T-helper 17 cell (primary cell): ENCODE measurements at regions not wholly inside any gene's neighbourhood (a gene's known extent, or its start where the extent isn't known, plus 50 kb on each side); places are given as distances from the start of the nearest gene placed in this dataset.
A peak's percentile ranks its signal among the peaks of the same experiment; 100 is the strongest.
"Not testable (repeated sequence)": the region's sequence is repeated elsewhere in the genome, so short reads cannot be mapped to it uniquely, and the experiment has no call there.

ENCODE experiments used
- ATAC-seq: fragments of 150-1000 bp; cut with Tn5 transposase; 2 replicates; pipeline ENCODE4 v1.10.0; 2021; ENCODE audit warnings: mild to moderate bottlenecking, moderate library complexity
- DNase-seq, 3 donors: peaks; one replicate each; pipeline versions ENCODE4 v3.0.0 to v3.0.0-alpha.2; 2020 to 2021
- H3K9me3 ChIP-seq: one replicate; pipeline ENCODE4 v1.7.0; 2013; ENCODE audit warnings: low read length, mild to moderate bottlenecking; ENCODE audit not compliant: control insufficient read depth, poor library complexity, severe bottlenecking
- H3K27ac Mint-ChIP-seq: one replicate; pipeline ENCODE4 v1.8.0; 2022; ENCODE audit warnings: mild to moderate bottlenecking, moderate library complexity, mixed read lengths
- H3K27me3 Mint-ChIP-seq: one replicate; pipeline ENCODE4 v1.8.0; 2022; ENCODE audit warnings: mixed read lengths
- H3K36me3 Mint-ChIP-seq: one replicate; pipeline ENCODE4 v1.8.0; 2022; ENCODE audit warnings: low read depth, mixed read lengths
- H3K4me1 Mint-ChIP-seq: one replicate; pipeline ENCODE4 v1.8.0; 2022; ENCODE audit warnings: mild to moderate bottlenecking, mixed read lengths
- H3K4me3 Mint-ChIP-seq: one replicate; pipeline ENCODE4 v1.8.0; 2022; ENCODE audit warnings: mild to moderate bottlenecking, moderate library complexity, mixed read lengths

DNA sequence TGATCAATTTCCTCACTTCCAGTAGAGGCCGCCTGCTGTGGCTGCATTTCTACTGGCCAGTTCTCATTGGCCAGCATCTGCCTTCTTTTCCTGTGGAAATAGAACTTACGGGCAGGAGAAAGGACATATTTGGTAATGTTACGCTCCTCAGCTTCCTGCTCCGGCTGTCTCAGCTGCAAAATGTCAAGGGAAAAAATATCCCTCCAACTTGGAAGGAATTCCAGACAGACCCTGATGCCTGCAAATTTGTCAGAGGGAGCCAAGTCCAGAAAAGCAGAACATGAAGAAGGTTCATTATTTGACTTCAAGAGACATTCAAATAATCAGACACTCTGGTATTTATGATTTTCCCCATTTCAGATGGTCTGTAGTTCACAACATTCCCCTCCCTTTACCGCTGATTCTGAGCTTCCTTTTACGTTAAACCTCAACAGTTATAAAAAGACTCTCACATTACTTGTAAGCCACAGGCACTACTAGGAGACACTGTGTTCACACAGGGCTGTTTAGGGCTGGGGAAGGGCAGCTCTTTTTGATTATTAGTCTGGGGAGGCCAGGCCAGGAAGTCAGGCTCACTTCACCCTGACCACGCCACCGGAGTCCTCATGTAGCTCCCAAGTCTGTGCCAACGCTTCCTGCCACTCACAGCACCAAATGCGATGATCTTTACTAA is 179.6 kb upstream of the CCN2 start:
- Mint-ChIP-seq H3K4me1 (no peaks in the 10 kb centered on the region), H3K4me3 (no peak overlapping the region), H3K27ac (no peak overlapping the region), H3K36me3 (no peaks in the 10 kb centered on the region), H3K27me3 (peaks cover 13% of the 10 kb centered on the region)
- ATAC-seq: no peak
- no peak for DNase-seq
- H3K9me3 ChIP-seq: no peaks in the 10 kb centered on the region

DNA sequence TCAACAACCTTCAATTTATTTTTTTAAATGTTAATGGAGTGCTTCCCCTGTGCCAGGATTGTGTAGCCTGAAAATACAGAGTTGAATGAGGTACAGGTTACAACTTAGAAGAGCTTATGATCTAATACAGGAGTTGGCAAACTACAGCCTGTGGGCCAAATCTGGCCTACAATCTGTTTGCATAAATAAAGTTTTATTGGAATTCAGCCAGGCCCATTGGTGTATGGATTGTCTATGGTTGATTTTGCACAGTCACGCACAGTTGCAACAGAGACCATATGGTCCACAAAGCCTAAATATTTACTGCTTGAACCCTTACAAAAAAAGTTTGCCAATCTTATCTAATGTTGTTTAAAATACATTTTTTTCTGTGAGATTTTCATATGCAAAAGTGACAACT is 177.3 kb upstream of the CCN2 start:
- Mint-ChIP-seq H3K36me3 (no peaks in the 10 kb centered on the region), H3K27me3 (peaks cover 17% of the 10 kb centered on the region), H3K27ac (no peak overlapping the region), H3K4me1 (no peaks in the 10 kb centered on the region), H3K4me3 (no peak overlapping the region)
- no peak for ATAC-seq
- DNase-seq: no peak
- H3K9me3 ChIP-seq: no peaks in the 10 kb centered on the region

DNA sequence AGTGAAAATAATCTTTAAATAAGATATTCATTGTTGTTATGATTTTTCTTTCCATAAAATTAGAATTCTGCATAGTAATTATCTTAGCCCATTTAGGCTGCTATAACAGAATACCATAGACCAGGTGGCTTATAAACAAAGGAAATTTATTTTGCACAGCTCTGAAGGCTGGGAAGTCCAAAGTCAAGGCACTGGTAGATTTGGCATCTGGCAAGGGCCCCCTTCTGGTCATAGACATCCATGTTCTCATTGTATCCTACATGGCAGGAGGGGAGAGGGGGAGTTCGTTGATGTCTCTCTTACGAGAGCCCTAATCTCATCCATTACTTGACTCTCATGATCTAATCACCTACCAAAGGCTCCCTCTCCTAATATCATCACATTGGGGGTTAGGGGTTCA is 175.0 kb upstream of the CCN2 start:
- no peaks in the 10 kb centered on the region for H3K9me3 ChIP-seq
- Mint-ChIP-seq H3K4me1 (no peaks in the 10 kb centered on the region), H3K36me3 (no peaks in the 10 kb centered on the region), H3K27ac (no peak overlapping the region), H3K27me3 (peaks cover 9% of the 10 kb centered on the region), H3K4me3 (no peak overlapping the region)
- no peak for ATAC-seq
- no peak for DNase-seq

DNA sequence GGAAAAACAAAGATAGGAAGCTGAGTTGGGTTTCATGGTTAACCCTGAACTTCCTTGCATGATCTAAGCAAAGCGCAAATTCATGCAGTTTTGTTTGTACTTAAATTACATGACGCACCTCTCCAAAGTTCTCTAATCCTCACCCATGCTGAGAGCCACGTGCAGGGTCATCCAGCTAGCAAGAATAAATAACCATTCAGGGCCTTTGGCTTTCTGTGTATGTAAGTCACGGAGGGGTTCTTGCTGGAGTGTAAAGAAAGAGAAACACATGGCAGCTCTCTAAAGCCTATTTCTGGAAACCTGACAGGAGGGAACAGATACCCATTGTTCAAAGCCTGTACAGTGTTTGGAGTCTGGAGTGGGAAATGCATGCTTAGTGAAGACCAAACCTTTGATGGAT is 171.7 kb upstream of the CCN2 start:
- no peak for DNase-seq
- H3K4me1 Mint-ChIP-seq: no peaks in the 10 kb centered on the region
- ATAC-seq: no peak
- no peak overlapping the region for H3K27ac Mint-ChIP-seq
- H3K36me3 Mint-ChIP-seq: no peaks in the 10 kb centered on the region
- H3K9me3 ChIP-seq: no peaks in the 10 kb centered on the region
- H3K27me3 Mint-ChIP-seq: peaks cover 26% of the 10 kb centered on the region
- H3K4me3 Mint-ChIP-seq: no peak overlapping the region

DNA sequence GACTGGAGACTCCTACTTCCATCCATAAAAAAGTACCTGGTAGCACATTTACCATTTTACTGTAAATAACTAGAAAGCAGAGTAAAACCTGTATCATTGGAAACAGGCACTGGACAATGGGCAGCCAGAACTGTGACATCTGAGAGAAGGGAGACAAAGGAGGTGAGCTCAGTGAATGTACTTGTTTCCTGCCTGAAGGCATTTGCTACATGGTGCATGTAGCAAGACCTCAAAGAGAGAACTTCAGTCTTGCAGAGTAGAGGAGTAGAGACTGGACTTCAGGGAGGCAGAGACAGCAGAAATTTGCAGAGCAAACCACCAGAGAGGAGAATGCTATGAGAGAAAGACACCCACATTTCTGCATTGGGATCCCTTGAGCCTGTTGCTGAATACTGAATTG is 171.0 kb upstream of the CCN2 start:
- Mint-ChIP-seq H3K27me3 (peaks cover 31% of the 10 kb centered on the region), H3K4me3 (no peak overlapping the region), H3K36me3 (no peaks in the 10 kb centered on the region), H3K4me1 (no peaks in the 10 kb centered on the region), H3K27ac (no peak overlapping the region)
- DNase-seq: no peak
- ATAC-seq: no peak
- no peaks in the 10 kb centered on the region for H3K9me3 ChIP-seq

DNA sequence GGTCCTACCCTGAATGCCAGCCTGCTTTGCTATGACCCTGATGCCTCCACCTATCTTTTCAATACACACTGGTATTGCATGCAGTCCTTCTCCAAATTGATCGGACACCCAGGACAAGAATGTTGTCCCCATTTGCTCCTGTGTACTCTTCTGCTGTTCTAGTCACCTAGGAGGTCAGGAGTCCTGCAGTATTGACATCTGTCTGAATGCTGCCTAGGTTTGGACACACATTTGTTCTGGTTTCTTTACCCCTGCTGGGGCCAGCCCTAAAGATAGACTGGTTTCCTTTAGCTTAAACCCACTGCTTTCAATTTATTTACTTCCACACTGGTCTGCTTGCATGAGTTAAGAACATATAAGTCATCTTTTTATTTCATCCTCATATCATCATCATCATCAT is 167.0 kb upstream of the CCN2 start:
- ATAC-seq: no peak
- Mint-ChIP-seq H3K27me3 (peaks cover 35% of the 10 kb centered on the region), H3K27ac (no peak overlapping the region), H3K36me3 (no peaks in the 10 kb centered on the region), H3K4me3 (no peak overlapping the region), H3K4me1 (no peaks in the 10 kb centered on the region)
- no peak for DNase-seq
- H3K9me3 ChIP-seq: no peaks in the 10 kb centered on the region

DNA sequence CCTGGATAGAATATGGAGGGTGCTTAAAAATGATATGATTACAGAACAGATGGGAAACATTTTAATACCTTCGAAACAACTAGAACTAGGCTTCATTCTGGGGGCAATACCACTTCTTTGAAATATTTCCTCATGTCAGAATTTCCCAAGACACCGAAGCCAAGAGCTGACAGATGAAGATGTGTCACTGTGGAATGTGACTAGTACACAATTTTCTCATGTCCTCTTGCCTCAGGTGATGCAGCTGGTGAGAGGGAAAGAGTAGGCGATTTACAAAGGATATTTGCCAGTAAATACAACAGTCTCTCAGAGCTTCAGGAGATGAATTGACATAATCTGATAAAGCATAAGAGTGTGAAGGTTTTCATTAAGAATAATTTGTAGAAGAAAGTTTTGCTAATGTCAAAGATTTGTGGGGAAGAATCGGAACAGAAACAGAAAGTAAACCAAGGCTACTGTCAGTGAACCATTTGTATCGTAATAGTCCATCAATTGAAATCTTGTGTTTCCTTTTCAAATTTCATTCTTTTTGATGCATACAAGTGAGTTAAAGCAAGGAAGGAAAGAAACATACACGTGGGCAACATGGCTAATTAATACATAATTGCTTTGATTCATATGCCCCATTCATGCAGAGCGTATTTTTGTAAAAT is 164.7 kb upstream of the CCN2 start:
- no peak for DNase-seq
- no peak for ATAC-seq
- H3K27ac Mint-ChIP-seq: no peak overlapping the region
- H3K27me3 Mint-ChIP-seq: peaks cover 30% of the 10 kb centered on the region
- no peaks in the 10 kb centered on the region for H3K4me1 Mint-ChIP-seq
- H3K36me3 Mint-ChIP-seq: no peaks in the 10 kb centered on the region
- peak overlapping the region; percentile 4 for H3K4me3 Mint-ChIP-seq
- no peaks in the 10 kb centered on the region for H3K9me3 ChIP-seq

DNA sequence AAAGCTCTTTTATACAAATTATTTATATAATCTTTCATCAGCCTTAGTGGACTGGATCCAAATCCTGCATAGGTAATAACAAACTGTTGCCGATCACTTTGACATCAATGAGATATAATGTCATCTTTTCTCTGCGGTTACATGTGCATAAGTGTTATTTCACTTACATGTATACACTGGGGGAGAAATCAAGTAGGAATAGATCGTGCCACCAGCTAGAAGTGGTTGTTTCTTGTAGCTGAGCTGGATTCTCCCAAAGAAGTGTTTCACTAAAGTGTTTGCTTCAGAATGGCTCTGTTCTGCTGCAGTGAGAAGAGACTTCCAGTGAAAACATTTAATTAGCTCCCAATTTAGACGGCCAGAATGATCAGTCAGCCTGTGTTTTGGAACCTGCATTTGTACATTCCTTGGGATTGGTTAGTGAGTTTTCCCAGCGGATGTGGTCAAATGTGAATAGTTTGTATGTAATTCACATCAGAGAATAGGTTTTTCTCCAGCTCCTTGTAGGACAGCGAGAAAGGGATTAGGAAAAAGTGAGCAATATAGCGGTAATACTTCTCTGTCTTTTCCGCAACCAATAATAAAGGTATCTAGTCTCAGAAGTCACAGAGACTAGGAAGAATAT is 163.1 kb upstream of the CCN2 start:
- ATAC-seq (no peak), DNase-seq (no peak)
- H3K4me1 Mint-ChIP-seq: no peaks in the 10 kb centered on the region
- no peaks in the 10 kb centered on the region for H3K9me3 ChIP-seq
- H3K27me3 Mint-ChIP-seq: peaks cover 26% of the 10 kb centered on the region
- H3K36me3 Mint-ChIP-seq: no peaks in the 10 kb centered on the region
- H3K27ac Mint-ChIP-seq: no peak overlapping the region
- no peak overlapping the region for H3K4me3 Mint-ChIP-seq

DNA sequence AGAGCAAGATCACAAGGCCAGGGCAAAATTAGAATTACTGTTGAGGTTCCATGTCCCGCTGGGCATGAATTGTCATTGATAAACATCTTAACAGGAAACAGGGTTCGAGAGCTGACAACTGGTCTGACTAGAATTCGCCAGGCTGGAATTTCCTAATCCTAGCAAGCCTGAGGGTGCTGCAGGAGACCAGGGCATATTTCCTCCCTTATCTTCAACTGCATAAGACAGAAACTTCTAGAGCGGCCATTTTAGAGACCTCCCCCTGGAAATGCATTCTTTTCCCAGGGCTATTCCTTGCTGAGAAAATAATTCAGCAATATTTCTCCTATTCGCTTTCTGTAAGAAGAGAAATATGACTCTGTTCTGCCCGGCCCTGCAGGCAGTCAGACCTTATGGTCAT is 158.6 kb upstream of the CCN2 start:
- H3K9me3 ChIP-seq, H3K4me3 Mint-ChIP-seq, H3K36me3 Mint-ChIP-seq, H3K27ac Mint-ChIP-seq, DNase-seq, H3K27me3 Mint-ChIP-seq, ATAC-seq, H3K4me1 Mint-ChIP-seq: not testable (repeated sequence)

DNA sequence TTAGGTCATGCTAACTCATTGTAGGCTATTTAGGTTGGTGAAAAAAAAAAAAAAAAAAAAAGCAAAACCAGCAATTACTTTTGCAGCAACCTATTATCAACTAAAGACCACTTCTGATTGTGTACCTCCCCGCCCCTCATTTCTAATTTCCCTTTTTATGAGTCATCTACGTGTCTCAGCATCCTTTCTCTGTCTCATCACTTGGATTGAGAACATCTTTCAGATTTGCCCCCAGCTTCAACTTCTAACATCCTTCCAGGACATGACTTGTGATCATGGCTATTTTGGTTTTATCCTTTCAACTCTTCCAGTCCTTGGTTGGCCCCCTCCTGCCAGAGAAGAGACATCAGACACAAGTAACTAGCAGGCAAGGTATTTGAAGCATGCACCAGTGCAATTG is 156.7 kb upstream of the CCN2 start:
- Mint-ChIP-seq H3K27ac (no peak overlapping the region), H3K4me1 (no peaks in the 10 kb centered on the region)
- ATAC-seq: no peak

DNA sequence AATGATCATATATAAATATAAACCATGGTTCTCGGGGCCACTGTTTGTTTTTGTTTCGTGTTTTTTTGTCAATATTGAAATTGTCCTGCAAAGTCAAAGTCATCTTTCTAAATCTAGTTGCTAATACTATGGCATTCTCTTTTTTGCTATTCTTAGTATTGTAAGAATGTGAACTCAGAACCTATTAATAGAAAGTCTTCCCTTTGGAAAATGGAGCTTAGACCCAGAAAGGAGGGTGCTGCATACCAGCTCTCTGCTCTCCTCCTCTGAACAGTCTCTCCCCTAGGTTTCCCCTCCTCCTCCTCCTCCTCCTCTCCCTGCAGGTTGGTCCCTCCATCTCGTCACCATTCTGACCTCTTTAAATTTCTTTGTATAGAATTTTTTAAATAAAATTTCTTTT is 150.4 kb upstream of the CCN2 start:
- no peaks in the 10 kb centered on the region for H3K9me3 ChIP-seq
- Mint-ChIP-seq H3K27me3 (no peaks in the 10 kb centered on the region), H3K4me1 (no peaks in the 10 kb centered on the region), H3K36me3 (no peaks in the 10 kb centered on the region), H3K27ac (no peak overlapping the region), H3K4me3 (no peak overlapping the region)
- ATAC-seq (no peak), DNase-seq (no peak)

More for the DNA sequence above, 156.7 kb upstream of the CCN2 start:
- Mint-ChIP-seq H3K27me3 (no peaks in the 10 kb centered on the region), H3K36me3 (no peaks in the 10 kb centered on the region), H3K4me3 (no peak overlapping the region)
- H3K9me3 ChIP-seq: peaks cover 3% of the 10 kb centered on the region
- DNase-seq: no peak

DNA sequence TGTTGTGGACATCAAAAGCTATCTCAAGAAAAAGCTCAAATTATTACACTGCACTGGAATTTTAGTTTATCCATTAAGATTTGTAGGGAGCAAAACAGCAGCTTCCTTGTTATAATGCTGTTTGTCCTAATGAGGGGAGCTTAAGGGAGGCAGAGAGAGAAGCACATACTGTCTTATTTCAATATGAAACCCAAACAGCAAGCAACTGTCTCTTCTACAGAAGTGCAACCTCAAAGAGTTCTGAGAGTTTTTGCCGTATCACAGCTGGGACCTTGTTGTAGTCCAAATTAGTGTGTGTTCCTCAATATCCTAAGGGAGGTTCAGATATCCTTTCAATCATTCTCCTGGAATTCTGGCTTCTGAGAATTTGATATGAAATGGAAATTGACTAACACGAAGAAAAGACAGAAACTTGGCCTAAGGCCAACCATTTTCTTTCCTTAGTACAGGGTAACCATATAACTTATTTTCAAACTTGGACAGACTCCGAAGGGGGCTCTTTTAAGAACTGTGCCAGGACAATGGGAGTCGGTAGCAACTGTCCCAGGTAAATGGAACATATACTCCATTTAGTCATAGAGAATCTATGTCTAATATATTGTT is 149.3 kb upstream of the CCN2 start:
- Mint-ChIP-seq H3K4me1 (no peaks in the 10 kb centered on the region), H3K36me3 (no peaks in the 10 kb centered on the region), H3K27ac (no peak overlapping the region), H3K27me3 (no peaks in the 10 kb centered on the region), H3K4me3 (no peak overlapping the region)
- DNase-seq (no peak), ATAC-seq (no peak)
- no peaks in the 10 kb centered on the region for H3K9me3 ChIP-seq

DNA sequence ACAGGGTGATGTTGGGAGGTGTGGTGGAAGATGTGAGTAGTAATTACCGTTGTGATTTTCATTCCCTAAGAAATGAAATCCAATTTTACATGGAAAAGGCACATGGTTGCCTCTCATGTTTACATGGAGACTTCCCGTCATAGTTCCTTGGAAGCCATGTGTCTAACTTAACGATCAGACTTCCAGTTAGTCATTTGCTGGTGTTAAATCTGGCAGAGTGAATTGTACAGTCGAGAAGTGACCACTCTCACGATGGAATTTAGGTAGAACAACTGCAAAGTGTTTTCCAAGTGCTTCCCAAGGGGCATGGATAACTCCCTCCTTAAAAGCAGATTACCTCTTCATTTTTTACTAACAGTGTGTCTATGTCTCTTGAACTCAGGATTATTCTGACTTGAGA is 145.8 kb upstream of the CCN2 start:
- H3K4me3 Mint-ChIP-seq: no peak overlapping the region
- H3K4me1 Mint-ChIP-seq: no peaks in the 10 kb centered on the region
- H3K27me3 Mint-ChIP-seq: no peaks in the 10 kb centered on the region
- ATAC-seq (no peak), DNase-seq (no peak)
- H3K27ac Mint-ChIP-seq: no peak overlapping the region
- no peaks in the 10 kb centered on the region for H3K9me3 ChIP-seq
- no peaks in the 10 kb centered on the region for H3K36me3 Mint-ChIP-seq
